Suprapubic skin (tissue), 4 donors: ENCODE measurements at regions not wholly inside any gene's neighbourhood (a gene's known extent, or its start where the extent isn't known, plus 50 kb on each side); places are given as distances from the start of the nearest gene placed in this dataset.

Source experiments
- DNase-seq, 2 donors: peaks; one replicate each; pipeline ENCODE4 v3.0.0-alpha.2; 2019; ENCODE audit warnings: low spot score in 2 of 2
- H3K27ac ChIP-seq: fragments of 200-600 bp; sonication (generic); one replicate; pipeline ENCODE4 v1.5.1; 2019
- H3K27me3 ChIP-seq: fragments of 200-600 bp; sonication (generic); one replicate; pipeline ENCODE4 v1.5.1; 2019
- H3K36me3 ChIP-seq: fragments of 200-600 bp; sonication (generic); one replicate; pipeline ENCODE4 v1.5.1; 2019
- H3K4me1 ChIP-seq: fragments of 200-600 bp; sonication (generic); one replicate; pipeline ENCODE4 v1.5.1; 2019
- H3K4me3 ChIP-seq: fragments of 200-600 bp; sonication (generic); one replicate; pipeline ENCODE4 v1.5.1; 2019; ENCODE audit warnings: mild to moderate bottlenecking
- H3K9me3 ChIP-seq: fragments of 200-600 bp; sonication (generic); one replicate; pipeline ENCODE4 v1.5.1; 2019
- EP300 ChIP-seq: sonication (generic); formaldehyde crosslinking; IDR thresholded peaks from one replicate; pipeline ENCODE4 v1.6.1; 2017; ENCODE audit warnings: antibody characterized with exemption
- POLR2A ChIP-seq, 2 donors: fragments of 450-650 bp; IDR thresholded peaks; one replicate each; pipeline ENCODE4 v1.6.1; 2017; ENCODE audit warnings: antibody characterized with exemption in 2 of 2, mild to moderate bottlenecking in 2 of 2, moderate library complexity in 2 of 2
- POLR2AphosphoS5 ChIP-seq, 3 donors: sonication (generic); formaldehyde crosslinking; IDR thresholded peaks; one replicate each; pipeline ENCODE4 v1.6.1; 2017; ENCODE audit warnings: antibody characterized with exemption in 3 of 3
- WGBS: methylation state at CpG from one replicate; pipeline ENCODE4 v1.1.5; 2018; 5-methylcytosine and 5-hydroxymethylcytosine counted together
- TF ChIP-seq, protein P1 (sequence below), 2 donors: fragments of 200-600 bp in 1 of 2; fragments of 450-650 bp in 1 of 2; sonication (generic) in 1 of 2; IDR thresholded peaks; one replicate each; pipeline ENCODE4 v1.5.1; 2016 to 2019; ENCODE audit warnings: antibody characterized with exemption in 2 of 2, mild to moderate bottlenecking in 1 of 2, moderate library complexity in 1 of 2

DNA sequence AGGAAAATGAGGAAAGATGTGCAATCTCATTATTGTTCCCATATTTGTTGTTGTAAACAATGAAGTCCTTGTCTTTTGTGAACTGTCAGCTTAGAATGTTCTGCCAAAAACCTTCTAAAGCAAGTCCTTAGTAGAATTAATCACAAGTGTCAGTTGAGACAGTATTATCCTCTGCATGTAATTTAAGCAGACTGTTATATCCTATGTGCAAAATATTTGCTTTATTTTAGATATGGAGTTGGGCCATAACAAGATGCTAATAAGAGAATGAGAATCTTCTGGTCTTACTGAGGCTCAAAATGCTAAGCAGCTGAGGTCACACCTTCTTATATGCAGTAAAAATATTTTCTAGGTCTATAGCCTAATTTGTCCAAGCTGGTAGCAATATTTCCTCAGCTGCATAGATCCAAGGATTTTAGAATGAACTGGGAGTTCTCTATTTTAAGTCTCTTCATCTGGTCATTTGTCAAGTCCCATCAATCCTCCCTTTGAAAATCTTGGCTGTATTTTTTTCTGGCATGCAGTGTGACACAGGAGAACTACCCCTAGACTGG is 222.3 kb upstream of the NAV3 start:
- DNase-seq, result no peak
- no peaks in the 10 kb centered on the region for H3K4me1 ChIP-seq
- no peaks in the 10 kb centered on the region for H3K36me3 ChIP-seq
- TF ChIP-seq POLR2AphosphoS5 (IDR thresholded peaks at IDR 0.05), result no peak
- H3K27me3 ChIP-seq, result no peaks in the 10 kb centered on the region
- no peaks in the 10 kb centered on the region for H3K9me3 ChIP-seq
- H3K27ac ChIP-seq, result no peak overlapping the region
- no peak overlapping the region for H3K4me3 ChIP-seq

DNA sequence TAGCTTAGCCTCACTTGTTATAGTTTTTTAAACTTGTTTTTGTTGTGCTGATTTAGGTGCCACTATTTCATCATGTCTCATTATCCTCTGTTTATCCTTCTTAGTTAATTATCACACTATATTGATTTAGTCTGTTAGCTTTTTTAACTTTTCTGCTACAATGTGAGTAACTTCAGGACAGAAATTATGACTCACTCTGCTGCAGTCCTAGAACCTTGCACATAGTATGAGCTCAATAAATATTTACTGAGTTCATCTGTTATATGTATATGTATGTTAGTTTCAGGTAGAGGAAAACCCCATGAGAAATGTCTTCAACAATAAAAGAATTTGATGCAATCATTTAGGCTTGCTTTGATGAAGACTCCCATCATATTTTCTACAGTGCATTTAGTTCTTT is 224.3 kb upstream of the NAV3 start:
- Histone ChIP-seq H3K4me1 (no peaks in the 10 kb centered on the region), H3K4me3 (no peak overlapping the region), H3K27ac (no peak overlapping the region), H3K36me3 (no peaks in the 10 kb centered on the region), H3K9me3 (no peaks in the 10 kb centered on the region), H3K27me3 (no peaks in the 10 kb centered on the region)
- DNase-seq, result no peak
- TF ChIP-seq, protein P1, sequence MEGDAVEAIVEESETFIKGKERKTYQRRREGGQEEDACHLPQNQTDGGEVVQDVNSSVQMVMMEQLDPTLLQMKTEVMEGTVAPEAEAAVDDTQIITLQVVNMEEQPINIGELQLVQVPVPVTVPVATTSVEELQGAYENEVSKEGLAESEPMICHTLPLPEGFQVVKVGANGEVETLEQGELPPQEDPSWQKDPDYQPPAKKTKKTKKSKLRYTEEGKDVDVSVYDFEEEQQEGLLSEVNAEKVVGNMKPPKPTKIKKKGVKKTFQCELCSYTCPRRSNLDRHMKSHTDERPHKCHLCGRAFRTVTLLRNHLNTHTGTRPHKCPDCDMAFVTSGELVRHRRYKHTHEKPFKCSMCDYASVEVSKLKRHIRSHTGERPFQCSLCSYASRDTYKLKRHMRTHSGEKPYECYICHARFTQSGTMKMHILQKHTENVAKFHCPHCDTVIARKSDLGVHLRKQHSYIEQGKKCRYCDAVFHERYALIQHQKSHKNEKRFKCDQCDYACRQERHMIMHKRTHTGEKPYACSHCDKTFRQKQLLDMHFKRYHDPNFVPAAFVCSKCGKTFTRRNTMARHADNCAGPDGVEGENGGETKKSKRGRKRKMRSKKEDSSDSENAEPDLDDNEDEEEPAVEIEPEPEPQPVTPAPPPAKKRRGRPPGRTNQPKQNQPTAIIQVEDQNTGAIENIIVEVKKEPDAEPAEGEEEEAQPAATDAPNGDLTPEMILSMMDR (IDR thresholded peaks at IDR 0.05), result no peak
- TF ChIP-seq POLR2AphosphoS5 (IDR thresholded peaks at IDR 0.05) (no peak), EP300 (no peak)

DNA sequence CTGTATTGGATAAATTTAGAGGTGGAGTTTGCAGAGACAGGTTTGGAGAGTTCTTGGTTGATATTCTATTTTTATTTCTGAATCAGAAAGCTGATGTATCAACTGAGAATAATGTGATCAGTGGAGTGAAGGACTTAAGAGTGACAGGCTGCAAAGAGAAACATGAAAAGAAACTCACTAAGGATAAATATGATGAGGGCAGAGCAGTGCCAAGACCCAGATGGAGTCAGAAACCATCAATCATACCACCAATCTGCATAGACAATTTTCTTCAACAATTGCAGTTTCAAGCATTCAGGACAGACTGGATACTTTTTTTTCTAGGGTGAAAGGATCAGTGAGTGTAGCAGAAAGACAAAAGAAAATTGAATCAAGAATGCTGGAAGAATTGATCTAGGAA is 226.7 kb upstream of the NAV3 start:
- no peaks in the 10 kb centered on the region for H3K4me1 ChIP-seq
- DNase-seq, result no peak
- H3K4me3 ChIP-seq, result no peak overlapping the region
- H3K9me3 ChIP-seq, result no peaks in the 10 kb centered on the region
- H3K27ac ChIP-seq, result no peak overlapping the region
- no peak for TF ChIP-seq POLR2AphosphoS5 (IDR thresholded peaks at IDR 0.05)
- TF ChIP-seq, protein P1 (IDR thresholded peaks at IDR 0.05), result no peak
- no peak for TF ChIP-seq EP300
- no peak for TF ChIP-seq POLR2A (IDR thresholded peaks at IDR 0.05)
- no peaks in the 10 kb centered on the region for H3K27me3 ChIP-seq
- H3K36me3 ChIP-seq, result no peaks in the 10 kb centered on the region

DNA sequence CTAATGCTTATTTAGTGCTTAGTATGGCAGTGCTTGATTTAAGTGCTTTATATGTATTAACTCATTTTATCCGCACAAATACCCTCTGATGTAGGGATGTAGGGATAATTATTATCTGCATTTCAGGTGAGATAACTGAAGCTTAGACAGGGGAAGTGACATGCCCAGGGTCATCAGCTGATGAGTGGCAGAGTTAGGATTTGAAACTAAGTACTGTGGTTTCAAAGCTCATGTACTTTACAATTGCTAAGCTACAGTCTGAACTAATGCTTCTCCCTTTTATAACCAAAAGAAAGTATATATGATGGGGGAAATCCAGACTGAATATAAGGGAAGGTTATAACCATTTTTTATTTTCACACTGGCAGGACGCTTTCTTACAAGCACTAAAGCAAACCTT is 229.6 kb upstream of the NAV3 start:
- Histone ChIP-seq H3K4me3 (no peak overlapping the region), H3K27me3 (no peaks in the 10 kb centered on the region), H3K36me3 (no peaks in the 10 kb centered on the region), H3K27ac (no peak overlapping the region), H3K4me1 (no peaks in the 10 kb centered on the region), H3K9me3 (no peaks in the 10 kb centered on the region)
- WGBS, result 96% methylated on average over 2 of the region's 2 CpGs
- no peak for TF ChIP-seq POLR2AphosphoS5 (IDR thresholded peaks at IDR 0.05)
- no peak for TF ChIP-seq POLR2A (IDR thresholded peaks at IDR 0.05)
- TF ChIP-seq EP300, result no peak
- TF ChIP-seq, protein P1 (IDR thresholded peaks at IDR 0.05), result no peak
- no peak for DNase-seq

DNA sequence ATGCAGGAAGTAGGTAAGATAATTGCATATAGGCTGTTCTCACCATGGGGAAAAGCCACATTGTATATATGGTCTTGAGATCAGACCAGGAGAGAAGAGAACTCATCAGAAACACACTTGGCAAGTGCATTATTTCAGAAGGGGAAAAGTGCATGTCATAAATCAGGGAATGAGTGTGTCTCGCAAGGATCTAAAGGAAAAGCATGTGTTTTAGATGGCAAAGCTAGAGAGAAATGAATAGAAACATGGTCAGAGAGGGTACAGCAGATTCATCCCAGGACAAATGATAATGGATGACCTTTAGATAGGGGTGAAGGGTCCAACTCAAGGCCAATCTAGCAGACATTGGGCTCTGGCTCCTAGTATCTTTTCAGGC is 230.2 kb upstream of the NAV3 start:
- WGBS, result 79% methylated on average over 1 of the region's 1 CpG
- no peaks in the 10 kb centered on the region for H3K36me3 ChIP-seq
- H3K4me1 ChIP-seq, result no peaks in the 10 kb centered on the region
- DNase-seq, result no peak
- H3K9me3 ChIP-seq, result no peaks in the 10 kb centered on the region
- H3K4me3 ChIP-seq, result no peak overlapping the region
- TF ChIP-seq POLR2AphosphoS5 (IDR thresholded peaks at IDR 0.05) (no peak), POLR2A (IDR thresholded peaks at IDR 0.05) (no peak), EP300 (no peak)
- TF ChIP-seq, protein P1 (IDR thresholded peaks at IDR 0.05), result no peak
- H3K27me3 ChIP-seq, result no peaks in the 10 kb centered on the region
- H3K27ac ChIP-seq, result no peak overlapping the region

DNA sequence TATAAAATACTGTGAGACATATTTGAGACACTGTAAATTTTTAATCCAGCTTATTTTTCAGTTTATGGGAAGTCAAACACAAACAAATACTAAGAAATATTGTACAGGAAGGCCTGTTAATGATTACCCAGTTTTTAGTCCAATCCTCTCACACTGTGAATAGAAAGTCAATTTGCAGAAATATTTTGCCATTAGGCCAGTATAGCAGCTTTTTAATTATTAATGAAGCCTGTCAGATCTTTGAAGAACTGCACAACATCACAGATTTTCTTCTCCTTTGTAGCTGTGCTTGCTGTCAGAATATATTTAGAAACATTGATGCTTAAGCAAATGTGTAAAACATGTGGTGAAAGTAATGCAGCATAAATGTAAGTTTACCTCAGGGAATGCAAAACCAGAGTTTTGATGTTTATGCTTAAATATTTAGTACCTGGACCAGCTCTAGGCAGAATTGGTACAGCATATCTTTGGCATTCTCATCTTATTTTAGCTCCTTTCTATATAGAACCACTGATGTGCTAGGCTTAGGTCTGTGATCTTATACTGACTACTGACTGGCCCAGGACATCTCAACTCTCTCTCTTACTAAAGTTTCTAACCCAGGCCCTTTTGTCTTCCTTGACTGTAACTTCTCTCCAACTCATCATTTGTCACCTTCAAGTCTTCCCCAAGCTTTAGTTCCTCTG is 230.8 kb upstream of the NAV3 start:
- H3K27ac ChIP-seq, result no peak overlapping the region

More for the DNA sequence above, 230.8 kb upstream of the NAV3 start:
- TF ChIP-seq, protein P1 (IDR thresholded peaks at IDR 0.05), result no peak
- no peak for TF ChIP-seq POLR2A (IDR thresholded peaks at IDR 0.05)
- no peaks in the 10 kb centered on the region for H3K27me3 ChIP-seq
- DNase-seq, result no peak
- H3K36me3 ChIP-seq, result no peaks in the 10 kb centered on the region
- H3K9me3 ChIP-seq, result no peaks in the 10 kb centered on the region
- no peaks in the 10 kb centered on the region for H3K4me1 ChIP-seq
- no peak overlapping the region for H3K4me3 ChIP-seq
